Ovary (tissue), 3 donors: ENCODE measurements at regions not wholly inside any gene's neighbourhood (a gene's known extent, or its start where the extent isn't known, plus 50 kb on each side); places are given as distances from the start of the nearest gene placed in this dataset.

Source experiments
- EP300 ChIP-seq: sonication (generic); formaldehyde crosslinking; IDR thresholded peaks from one replicate; pipeline ENCODE4 v1.6.1; 2017; ENCODE audit warnings: antibody characterized with exemption
- POLR2A ChIP-seq: fragments of 450-650 bp; IDR thresholded peaks from one replicate; pipeline ENCODE4 v1.6.1; 2017; ENCODE audit warnings: antibody characterized with exemption, mild to moderate bottlenecking, moderate library complexity
- TF ChIP-seq, protein P1 (sequence below), 3 donors: fragments of 450-650 bp in 2 of 3; fragments of 200-600 bp in 1 of 3; IDR thresholded peaks; one replicate each; pipeline versions ENCODE4 v1.5.1 to v1.8.0; 2016 to 2022; ENCODE audit warnings: antibody characterized with exemption in 3 of 3, mild to moderate bottlenecking in 1 of 3
- donor health status: DM: no; HTN: no; CAD: no.

DNA sequence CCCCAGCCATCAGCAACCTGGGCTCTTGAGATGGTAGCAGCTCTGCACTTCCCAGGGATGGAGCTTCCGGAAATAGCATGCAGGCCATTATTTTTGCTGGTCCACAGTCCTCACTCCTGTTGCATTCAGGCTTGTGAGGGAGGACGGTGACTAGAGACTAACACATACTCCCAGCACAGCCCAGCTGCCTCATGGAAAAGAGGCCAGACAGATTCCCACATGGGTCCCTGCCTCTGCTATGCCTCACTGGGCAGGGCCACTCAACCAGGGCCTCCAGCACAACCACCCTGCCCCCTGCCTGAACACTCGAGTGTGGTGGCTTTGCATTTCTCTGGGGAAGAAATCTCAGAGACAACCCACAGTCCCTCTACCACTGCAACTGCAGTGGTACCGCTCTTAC is 1195.1 kb downstream of the PCDH18 start:
- TF ChIP-seq POLR2A (no peak), EP300 (no peak)
- TF ChIP-seq, protein P1, sequence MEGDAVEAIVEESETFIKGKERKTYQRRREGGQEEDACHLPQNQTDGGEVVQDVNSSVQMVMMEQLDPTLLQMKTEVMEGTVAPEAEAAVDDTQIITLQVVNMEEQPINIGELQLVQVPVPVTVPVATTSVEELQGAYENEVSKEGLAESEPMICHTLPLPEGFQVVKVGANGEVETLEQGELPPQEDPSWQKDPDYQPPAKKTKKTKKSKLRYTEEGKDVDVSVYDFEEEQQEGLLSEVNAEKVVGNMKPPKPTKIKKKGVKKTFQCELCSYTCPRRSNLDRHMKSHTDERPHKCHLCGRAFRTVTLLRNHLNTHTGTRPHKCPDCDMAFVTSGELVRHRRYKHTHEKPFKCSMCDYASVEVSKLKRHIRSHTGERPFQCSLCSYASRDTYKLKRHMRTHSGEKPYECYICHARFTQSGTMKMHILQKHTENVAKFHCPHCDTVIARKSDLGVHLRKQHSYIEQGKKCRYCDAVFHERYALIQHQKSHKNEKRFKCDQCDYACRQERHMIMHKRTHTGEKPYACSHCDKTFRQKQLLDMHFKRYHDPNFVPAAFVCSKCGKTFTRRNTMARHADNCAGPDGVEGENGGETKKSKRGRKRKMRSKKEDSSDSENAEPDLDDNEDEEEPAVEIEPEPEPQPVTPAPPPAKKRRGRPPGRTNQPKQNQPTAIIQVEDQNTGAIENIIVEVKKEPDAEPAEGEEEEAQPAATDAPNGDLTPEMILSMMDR (IDR thresholded peaks at IDR 0.05) = no peak
